KMS-11 (cell line): ENCODE measurements at regions not wholly inside any gene's neighbourhood (a gene's known extent, or its start where the extent isn't known, plus 50 kb on each side); places are given as distances from the start of the nearest gene placed in this dataset.

Source experiments
- H2AFZ ChIP-seq: fragments of 200-600 bp; sonication (generic); 2 replicates; pipeline ENCODE4 v1.6.1; 2016; ENCODE audit warnings: antibody characterized with exemption, mixed run types, low read depth
- H3K27ac ChIP-seq: fragments of 200-600 bp; sonication (generic); 2 replicates; pipeline ENCODE4 v1.6.1; 2016; ENCODE audit warnings: mild to moderate bottlenecking, mixed run types
- H3K27me3 ChIP-seq: fragments of 200-600 bp; sonication (generic); 2 replicates; pipeline ENCODE4 v1.6.1; 2017; ENCODE audit warnings: mild to moderate bottlenecking, low read depth, mixed run types, moderate library complexity; ENCODE audit not compliant: insufficient read depth
- H3K36me3 ChIP-seq: fragments of 200-600 bp; sonication (generic); 2 replicates; pipeline ENCODE4 v1.6.1; 2017; ENCODE audit warnings: mild to moderate bottlenecking, mixed run types; ENCODE audit not compliant: insufficient read depth
- H3K4me1 ChIP-seq: fragments of 200-600 bp; sonication (generic); 2 replicates; pipeline ENCODE4 v1.6.1; 2016; ENCODE audit warnings: mild to moderate bottlenecking, low read depth, mixed run types; ENCODE audit not compliant: poor library complexity, severe bottlenecking
- H3K4me2 ChIP-seq: fragments of 200-600 bp; sonication (generic); 2 replicates; pipeline ENCODE4 v1.7.0; 2016; ENCODE audit warnings: mild to moderate bottlenecking, mixed run types
- H3K4me3 ChIP-seq: fragments of 200-600 bp; sonication (generic); IDR thresholded peaks from 2 replicates; pipeline ENCODE4 v1.6.1; 2017; ENCODE audit warnings: low read depth, low read length, mixed read lengths; ENCODE audit not compliant: insufficient read depth
- H3K79me2 ChIP-seq: fragments of 200-600 bp; sonication (generic); 2 replicates; pipeline ENCODE4 v1.6.1; 2016; ENCODE audit warnings: low read depth, mixed run types; ENCODE audit not compliant: insufficient read depth
- H3K9ac ChIP-seq: fragments of 200-600 bp; sonication (generic); 2 replicates; pipeline ENCODE4 v1.6.1; 2016; ENCODE audit warnings: mild to moderate bottlenecking, mixed run types
- H4K20me1 ChIP-seq: fragments of 200-600 bp; sonication (generic); 2 replicates; pipeline ENCODE4 v1.6.1; 2016; ENCODE audit warnings: mild to moderate bottlenecking, mixed run types; ENCODE audit not compliant: insufficient read depth
- CTCF ChIP-seq: fragments of 200-600 bp; sonication (generic); conservative IDR thresholded peaks from 2 replicates; pipeline ENCODE4 v1.6.1; 2017; ENCODE audit warnings: low read depth, mild to moderate bottlenecking, antibody characterized with exemption, low read length, moderate library complexity, mixed read lengths

GRCh38 chr6:148074291-148074690 is 268.3 kb upstream of the SASH1 start:
- Histone ChIP-seq H3K79me2 (no peaks in the 10 kb centered on the region), H3K4me1 (no peaks in the 10 kb centered on the region), H2AFZ (no peak overlapping the region), H3K9ac (no peak overlapping the region), H3K27ac (no peak overlapping the region), H3K4me3 (no peak overlapping the region), H4K20me1 (no peaks in the 10 kb centered on the region), H3K4me2 (no peak overlapping the region), H3K36me3 (no peaks in the 10 kb centered on the region), H3K27me3 (no peaks in the 10 kb centered on the region)
- no peak for TF ChIP-seq CTCF

GRCh38 chr6:148074738-148075137 is 267.9 kb upstream of the SASH1 start:
- Histone ChIP-seq H3K27me3 (no peaks in the 10 kb centered on the region), H3K36me3 (no peaks in the 10 kb centered on the region), H3K4me1 (no peaks in the 10 kb centered on the region), H2AFZ (no peak overlapping the region), H3K4me3 (no peak overlapping the region), H4K20me1 (no peaks in the 10 kb centered on the region), H3K27ac (no peak overlapping the region), H3K79me2 (no peaks in the 10 kb centered on the region), H3K9ac (no peak overlapping the region), H3K4me2 (no peak overlapping the region)
- TF ChIP-seq CTCF: no peak

- Histone ChIP-seq H3K79me2 (no peaks in the 10 kb centered on the region), H3K36me3 (no peaks in the 10 kb centered on the region), H4K20me1 (no peaks in the 10 kb centered on the region), H3K4me2 (no peak overlapping the region), H3K9ac (no peak overlapping the region), H3K27me3 (no peaks in the 10 kb centered on the region), H3K4me1 (no peaks in the 10 kb centered on the region), H2AFZ (no peak overlapping the region), H3K4me3 (no peak overlapping the region), H3K27ac (no peak overlapping the region)
- no peak for TF ChIP-seq CTCF
These were observed 267.3 kb upstream of the SASH1 start for GRCh38 chr6:148075352-148075751.

- no peaks in the 10 kb centered on the region for H3K36me3 ChIP-seq
- no peak overlapping the region for H3K4me3 ChIP-seq
- H3K27ac ChIP-seq: no peak overlapping the region
- no peak overlapping the region for H3K9ac ChIP-seq
- no peak overlapping the region for H2AFZ ChIP-seq
- H3K4me1 ChIP-seq: no peaks in the 10 kb centered on the region
- no peaks in the 10 kb centered on the region for H3K79me2 ChIP-seq
- no peak overlapping the region for H3K4me2 ChIP-seq
- no peaks in the 10 kb centered on the region for H4K20me1 ChIP-seq
- H3K27me3 ChIP-seq: no peaks in the 10 kb centered on the region
- no peak for TF ChIP-seq CTCF
These were observed 266.6 kb upstream of the SASH1 start for GRCh38 chr6:148076051-148076450.

GRCh38 chr6:148080315-148080714 is 262.3 kb upstream of the SASH1 start:
- no peak overlapping the region for H2AFZ ChIP-seq
- no peak overlapping the region for H3K4me3 ChIP-seq
- no peaks in the 10 kb centered on the region for H4K20me1 ChIP-seq
- no peak overlapping the region for H3K4me2 ChIP-seq
- H3K36me3 ChIP-seq: no peaks in the 10 kb centered on the region
- no peaks in the 10 kb centered on the region for H3K79me2 ChIP-seq
- H3K27me3 ChIP-seq: no peaks in the 10 kb centered on the region
- TF ChIP-seq CTCF: no peak
- H3K9ac ChIP-seq: no peak overlapping the region
- H3K4me1 ChIP-seq: no peaks in the 10 kb centered on the region
- H3K27ac ChIP-seq: no peak overlapping the region
